Esophagus squamous epithelium (tissue), 5 donors: ENCODE measurements at regions not wholly inside any gene's neighbourhood (a gene's known extent, or its start where the extent isn't known, plus 50 kb on each side); places are given as distances from the start of the nearest gene placed in this dataset.

Experiments
- DNase-seq: peaks from one replicate; lab custom pipeline; 2025; lab: John Stamatoyannopoulos, UW
- H3K27ac ChIP-seq, 4 donors: fragments of 200-600 bp; sonication (generic); one replicate each; pipeline ENCODE4 v1.5.1; 2016 to 2019; ENCODE audit warnings: mild to moderate bottlenecking in 1 of 4
- H3K27me3 ChIP-seq, 4 donors: fragments of 200-600 bp; sonication (generic); 1 replicate in 3 of 4; 2 replicates in 1 of 4; pipeline versions ENCODE4 v1.5.1 to v1.6.0; 2017 to 2021; ENCODE audit warnings: antibody characterized with exemption in 1 of 4
- H3K36me3 ChIP-seq, 3 donors: fragments of 200-600 bp; sonication (generic); one replicate each; pipeline ENCODE4 v1.5.1; 2016 to 2019
- H3K4me1 ChIP-seq, 3 donors: fragments of 200-600 bp; sonication (generic); one replicate each; pipeline ENCODE4 v1.5.1; 2017 to 2019
- H3K4me3 ChIP-seq, 4 donors: fragments of 200-600 bp; sonication (generic); 1 replicate in 3 of 4; 2 replicates in 1 of 4; pipeline ENCODE4 v1.5.1; 2016 to 2019; ENCODE audit warnings: mild to moderate bottlenecking in 2 of 4, moderate library complexity in 1 of 4
- H3K9me3 ChIP-seq, 3 donors: fragments of 200-600 bp; sonication (generic); one replicate each; pipeline ENCODE4 v1.5.1; 2016 to 2019
- POLR2A ChIP-seq, 4 donors: fragments of 450-650 bp; IDR thresholded peaks; one replicate each; pipeline ENCODE4 v1.6.1; 2017; ENCODE audit warnings: antibody characterized with exemption in 4 of 4, mild to moderate bottlenecking in 4 of 4, moderate library complexity in 3 of 4
- WGBS, 2 donors: methylation state at CpG; one replicate each; pipeline ENCODE4 v1.1.5; 2018; 5-methylcytosine and 5-hydroxymethylcytosine counted together
- intact Hi-C: fragments of 100-400 bp; cut with DNase I; formaldehyde crosslinking; loops from one replicate; pipeline ENCODE4 v1.15.0; 2022
- TF ChIP-seq, protein P1 (sequence below), 6 experiments: fragments of 450-650 bp in 4 of 6; fragments of 200-600 bp in 2 of 6; sonication (generic) in 2 of 6; IDR thresholded peaks; one replicate each; pipeline ENCODE4 v1.5.1; 2016 to 2019; ENCODE audit warnings: antibody characterized with exemption in 6 of 6, mild to moderate bottlenecking in 4 of 6, moderate library complexity in 4 of 6
- donor health status: DM: yes; HTN: yes; CAD: no.

DNA sequence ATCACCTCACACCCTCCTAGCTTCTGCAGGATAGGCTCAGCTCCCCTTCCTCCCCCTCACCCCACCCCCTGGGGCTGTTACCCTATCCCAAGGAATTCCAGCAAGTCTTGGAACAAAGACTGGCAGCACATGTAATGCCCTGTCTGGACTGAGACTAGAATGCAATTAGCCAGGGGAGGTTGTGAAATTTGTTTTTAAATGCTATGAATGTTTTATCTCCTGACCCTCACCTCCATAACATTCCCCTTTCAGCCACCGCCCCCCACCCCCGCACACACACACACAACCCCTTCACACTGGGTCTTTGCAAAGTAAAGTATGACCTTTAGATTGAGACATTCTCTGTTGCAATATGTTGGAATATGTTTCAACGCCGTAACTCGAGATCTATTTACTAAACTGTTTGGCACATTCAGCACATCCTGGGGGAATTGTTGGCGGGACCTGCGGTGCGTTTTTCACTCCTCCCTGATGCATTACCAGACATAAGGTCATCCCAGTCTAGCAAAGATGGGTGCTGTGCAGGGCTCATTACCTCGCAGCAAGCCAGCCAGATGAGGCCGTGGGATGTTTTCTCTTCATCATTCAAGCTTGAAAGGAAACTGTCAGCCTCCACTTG, 290.7 kb upstream of the SLC14A2 start:
- H3K9me3 ChIP-seq = no peaks in the 10 kb centered on the region
- peak overlapping the region in 2 of 4 donors; percentile 43 to 72 for H3K27ac ChIP-seq
- TF ChIP-seq, protein P1, sequence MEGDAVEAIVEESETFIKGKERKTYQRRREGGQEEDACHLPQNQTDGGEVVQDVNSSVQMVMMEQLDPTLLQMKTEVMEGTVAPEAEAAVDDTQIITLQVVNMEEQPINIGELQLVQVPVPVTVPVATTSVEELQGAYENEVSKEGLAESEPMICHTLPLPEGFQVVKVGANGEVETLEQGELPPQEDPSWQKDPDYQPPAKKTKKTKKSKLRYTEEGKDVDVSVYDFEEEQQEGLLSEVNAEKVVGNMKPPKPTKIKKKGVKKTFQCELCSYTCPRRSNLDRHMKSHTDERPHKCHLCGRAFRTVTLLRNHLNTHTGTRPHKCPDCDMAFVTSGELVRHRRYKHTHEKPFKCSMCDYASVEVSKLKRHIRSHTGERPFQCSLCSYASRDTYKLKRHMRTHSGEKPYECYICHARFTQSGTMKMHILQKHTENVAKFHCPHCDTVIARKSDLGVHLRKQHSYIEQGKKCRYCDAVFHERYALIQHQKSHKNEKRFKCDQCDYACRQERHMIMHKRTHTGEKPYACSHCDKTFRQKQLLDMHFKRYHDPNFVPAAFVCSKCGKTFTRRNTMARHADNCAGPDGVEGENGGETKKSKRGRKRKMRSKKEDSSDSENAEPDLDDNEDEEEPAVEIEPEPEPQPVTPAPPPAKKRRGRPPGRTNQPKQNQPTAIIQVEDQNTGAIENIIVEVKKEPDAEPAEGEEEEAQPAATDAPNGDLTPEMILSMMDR (IDR thresholded peaks at IDR 0.05) = no peak
- TF ChIP-seq POLR2A (IDR thresholded peaks at IDR 0.05) = no peak
- no peak for DNase-seq
- H3K36me3 ChIP-seq = no peaks in the 10 kb centered on the region
- peaks cover 0 to 33% (median 8%) of the 10 kb centered on the region in 3 donors for H3K4me1 ChIP-seq
- 28 to 36% methylated on average over 6 to 8 of the region's 10 CpGs for WGBS, 2 donors
- intact Hi-C loops = no loop called here
- no peak overlapping the region for H3K4me3 ChIP-seq
- H3K27me3 ChIP-seq = peaks cover 0 to 3% (median 0%) of the 10 kb centered on the region in 4 donors

DNA sequence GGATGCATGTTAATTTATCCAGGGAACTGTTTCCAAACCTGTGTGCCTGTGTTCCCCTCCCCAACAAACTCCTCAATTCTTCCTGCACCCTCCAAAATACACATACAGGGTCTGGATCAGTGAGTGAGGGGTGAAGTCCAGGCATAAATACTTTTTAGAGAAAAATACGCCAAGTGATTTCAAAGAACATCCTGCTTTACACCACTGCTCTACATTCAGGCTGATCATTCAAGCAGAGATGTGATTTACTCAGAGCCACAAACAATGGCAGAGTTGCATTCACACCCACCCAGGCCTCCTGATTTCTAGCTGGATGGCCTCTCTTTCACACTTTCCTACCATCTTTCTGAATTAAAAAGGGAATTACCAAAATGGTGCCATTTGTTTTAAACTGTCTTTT, 289.5 kb upstream of the SLC14A2 start:
- WGBS, 2 donors = 100% methylated on average over 1 of the region's 1 CpG
- H3K9me3 ChIP-seq = no peaks in the 10 kb centered on the region
- no peaks in the 10 kb centered on the region for H3K36me3 ChIP-seq
- no peak for DNase-seq
- TF ChIP-seq, protein P1 (IDR thresholded peaks at IDR 0.05) = no peak
- no peak for TF ChIP-seq POLR2A (IDR thresholded peaks at IDR 0.05)
- no peak overlapping the region for H3K4me3 ChIP-seq
- peak overlapping the region in 1 of 4 donors; percentile 72 for H3K27ac ChIP-seq
- H3K27me3 ChIP-seq = peaks cover 0 to 3% (median 0%) of the 10 kb centered on the region in 4 donors
- intact Hi-C loops = no loop called here
- H3K4me1 ChIP-seq = peaks cover 0 to 32% (median 8%) of the 10 kb centered on the region in 3 donors

DNA sequence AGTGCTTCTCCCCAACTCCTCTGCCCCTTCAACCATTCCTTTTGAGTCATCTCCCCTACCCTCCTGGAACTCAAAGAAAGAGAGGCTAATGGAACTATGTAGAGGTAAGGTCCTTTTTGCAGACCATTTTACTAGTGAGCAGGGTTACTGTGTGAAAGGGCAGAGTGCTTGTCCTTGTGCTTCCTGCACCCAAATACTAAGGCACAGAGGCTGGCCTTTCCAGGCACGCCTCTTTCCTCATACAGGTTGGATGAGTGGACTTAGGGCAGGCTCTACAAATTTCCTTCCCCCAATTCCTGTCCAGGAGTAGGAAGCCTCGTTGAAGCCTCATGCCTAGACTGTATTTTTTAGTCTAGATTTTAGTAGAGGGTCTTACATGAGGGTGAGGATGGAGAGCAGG, 288.8 kb upstream of the SLC14A2 start:
- TF ChIP-seq POLR2A (IDR thresholded peaks at IDR 0.05) = no peak
- TF ChIP-seq, protein P1 (IDR thresholded peaks at IDR 0.05) = no peak
- intact Hi-C loops = no loop called here
- Histone ChIP-seq H3K27me3 (peaks cover 0 to 3% (median 0%) of the 10 kb centered on the region in 4 donors), H3K4me1 (peaks cover 0 to 25% (median 5%) of the 10 kb centered on the region in 3 donors), H3K36me3 (no peaks in the 10 kb centered on the region), H3K4me3 (no peak overlapping the region), H3K27ac (peak overlapping the region in 1 of 4 donors; percentile 17), H3K9me3 (no peaks in the 10 kb centered on the region)
- 50 to 76% methylated on average over 1 to 2 of the region's 2 CpGs for WGBS, 2 donors
- DNase-seq = no peak

DNA sequence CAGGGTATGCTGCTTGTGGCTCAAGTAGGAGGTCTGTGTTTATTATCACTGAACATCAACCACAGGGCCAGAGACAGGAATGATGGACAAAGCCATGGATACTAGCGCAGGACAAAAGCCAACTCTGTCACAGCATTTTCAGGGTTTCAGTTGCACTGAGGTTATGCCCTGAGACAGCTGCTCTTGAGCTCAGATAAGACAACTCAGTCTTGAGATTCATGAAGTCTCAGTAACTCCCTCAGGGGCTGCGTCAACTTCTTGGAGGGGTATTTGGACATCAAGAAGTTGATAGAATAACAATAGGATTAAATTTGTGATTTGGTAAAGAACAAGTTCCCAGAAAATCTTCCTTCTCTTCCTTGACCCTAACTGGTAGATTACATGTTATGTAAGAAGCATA, 287.0 kb upstream of the SLC14A2 start:
- Histone ChIP-seq H3K27me3 (peaks cover 0 to 3% (median 0%) of the 10 kb centered on the region in 4 donors), H3K36me3 (no peaks in the 10 kb centered on the region), H3K4me3 (no peak overlapping the region), H3K4me1 (peaks cover 0 to 15% (median 3%) of the 10 kb centered on the region in 3 donors), H3K9me3 (no peaks in the 10 kb centered on the region), H3K27ac (peak overlapping the region in 2 of 4 donors; percentile 47 to 55)
- intact Hi-C loops = no loop called here
- no peak for DNase-seq
- TF ChIP-seq, protein P1 (IDR thresholded peaks at IDR 0.05) = no peak
- no peak for TF ChIP-seq POLR2A (IDR thresholded peaks at IDR 0.05)
- WGBS, 2 donors = 82 to 83% methylated on average over 2 of the region's 2 CpGs

DNA sequence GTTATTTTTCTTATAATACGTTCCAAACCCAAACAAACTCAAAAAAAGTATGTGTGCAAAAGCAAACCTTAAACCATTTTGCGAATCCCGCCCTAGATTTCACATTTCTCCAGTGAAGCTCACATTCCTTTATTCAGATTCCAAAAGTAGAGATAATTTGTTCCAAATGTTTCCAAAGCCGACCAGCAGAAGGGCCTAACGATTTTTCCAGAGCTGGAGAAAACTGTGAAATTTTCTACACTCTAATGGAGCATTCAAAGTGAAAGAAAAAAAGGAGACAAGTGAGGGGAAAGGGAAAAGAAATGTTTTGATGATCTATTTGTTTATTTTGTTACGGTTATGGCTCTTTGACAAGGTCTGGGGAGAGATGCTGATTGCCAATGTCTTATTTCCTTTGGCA, 286.5 kb upstream of the SLC14A2 start:
- TF ChIP-seq POLR2A (IDR thresholded peaks at IDR 0.05) = no peak
- TF ChIP-seq, protein P1 (IDR thresholded peaks at IDR 0.05) = no peak
- Histone ChIP-seq H3K36me3 (no peaks in the 10 kb centered on the region), H3K4me3 (no peak overlapping the region), H3K27me3 (peaks cover 0 to 3% (median 0%) of the 10 kb centered on the region in 4 donors), H3K27ac (peak overlapping the region in 2 of 4 donors; percentile 47 to 55), H3K4me1 (peaks cover 0 to 13% (median 0%) of the 10 kb centered on the region in 3 donors), H3K9me3 (no peaks in the 10 kb centered on the region)
- 68% methylated on average over 6 of the region's 6 CpGs for WGBS, 2 donors
- DNase-seq = no peak
- intact Hi-C loops = no loop called here
